ENCODE measurements at regions not wholly inside any gene's neighbourhood (a gene's known extent, or its start where the extent isn't known, plus 50 kb on each side); places are given as distances from the start of the nearest gene placed in this dataset.

GRCh38 chr2:59733567-59733930, 819.9 kb downstream of the BCL11A start:
- TF ChIP-seq YY1 (IDR thresholded peaks at IDR 0.05; ENCODE audit: low read depth, low read length) (no peak), POLR2A (IDR thresholded peaks at IDR 0.05; ENCODE audit: control extremely low read depth in 1 of 2, low read depth in 2 of 2, low read length in 2 of 2) (no peak), POLR2AphosphoS5 (IDR thresholded peaks at IDR 0.05; ENCODE audit: low read depth, low read length) (no peak), PHF8 (conservative IDR thresholded peaks at IDR 0.05; ENCODE audit: low read depth, low read length) (no peak), CTCF (IDR thresholded peaks at IDR 0.05; ENCODE audit: control extremely low read depth in 1 of 3, insufficient read depth in 1 of 3, low read depth in 1 of 3, low read length in 3 of 3) (no peak), EZH2 (IDR thresholded peaks at IDR 0.05; ENCODE audit: low read depth, low read length, severe bottlenecking) (no peak), CREB1 (IDR thresholded peaks at IDR 0.05) (no peak)
